HCT116 (cell line): ENCODE measurements at regions not wholly inside any gene's neighbourhood (a gene's known extent, or its start where the extent isn't known, plus 50 kb on each side); places are given as distances from the start of the nearest gene placed in this dataset.

ENCODE experiments used
- ATAC-seq: fragments of 200-7000 bp; cut with Tn5 transposase; 2 replicates; pipeline ENCODE4 v1.9.1; 2020; ENCODE audit warnings: mild to moderate bottlenecking, moderate library complexity
- BruUV-seq: library from RNA; stranded (reverse); fragments of 400-500 nt; replicated peaks from 2 replicates; lab custom pipeline; 2021; lab: Mats Ljungman, UMichigan
- CTCF ChIA-PET: fragments of 300-600 bp; sonication (Branson Sonifier 250); formaldehyde crosslinking; loops from one replicate; lab custom pipeline; 2021; ENCODE audit warnings: antibody characterized with exemption; lab: Charles Lee
- POLR2A ChIA-PET: fragments of 300-600, 350-600 bp; sonication (Branson Sonifier 250); formaldehyde crosslinking; loops from one replicate; lab custom pipeline; 2021; ENCODE audit warnings: antibody characterized with exemption; lab: Charles Lee
- RAD21 ChIA-PET, 2 experiments: fragments of 300-600 bp; sonication (Branson Sonifier 250); formaldehyde crosslinking; loops; one replicate each; lab custom pipeline; 2023; ENCODE audit warnings: low total read pairs in 2 of 2; ENCODE audit not compliant: uncharacterized antibody in 2 of 2, unreplicated experiment in 2 of 2, low non-redundant PET in 1 of 2; lab: Charles Lee
- DNase-seq: peaks from one replicate; pipeline ENCODE4 v3.0.0-alpha.2; 2010; ENCODE audit warnings: low read depth, low spot score
- H2AFZ ChIP-seq: fragments of 200-600 bp; shearing (Covaris generic), sonication (generic); 2 replicates; pipeline ENCODE4 v1.6.1; 2017; ENCODE audit warnings: low read depth, mixed run types, mixed read lengths, antibody characterized with exemption, low read length; ENCODE audit not compliant: poor library complexity, severe bottlenecking
- H3K27ac ChIP-seq: 2 replicates; pipeline ENCODE4 v1.5.1; 2012; ENCODE audit warnings: low read depth, low read length
- H3K27me3 ChIP-seq: fragments of 200-600 bp; sonication (generic); 2 replicates; pipeline ENCODE4 v1.6.1; 2016; ENCODE audit warnings: mixed run types, low read length, mixed read lengths; ENCODE audit not compliant: insufficient read depth
- H3K36me3 ChIP-seq, 2 experiments: fragments of 200-500 bp in 1 of 2; fragments of 200-600 bp in 1 of 2; sonication (Bioruptor generic) in 1 of 2; sonication (generic) in 1 of 2; 2 replicates each; pipeline versions ENCODE4 v1.5.1 to v1.6.1; 2014 to 2016; ENCODE audit warnings: low read length in 2 of 2, inconsistent platforms in 1 of 2, mixed read lengths in 1 of 2, mixed run types in 1 of 2; ENCODE audit not compliant: insufficient read depth in 2 of 2, control insufficient read depth in 1 of 2
- H3K4me1 ChIP-seq, 2 experiments: fragments of 200-600 bp in 1 of 2; sonication (generic) in 1 of 2; 2 replicates each; pipeline versions ENCODE4 v1.5.1 to v1.6.1; 2012 to 2017; ENCODE audit warnings: low read length in 2 of 2, inconsistent platforms in 1 of 2, mild to moderate bottlenecking in 1 of 2, mixed read lengths in 1 of 2, mixed run types in 1 of 2, moderate library complexity in 1 of 2; ENCODE audit not compliant: insufficient read depth in 2 of 2, control insufficient read depth in 1 of 2
- H3K4me2 ChIP-seq: fragments of 200-600 bp; sonication (generic); 2 replicates; pipeline ENCODE4 v1.6.1; 2017; ENCODE audit warnings: mixed run types, low read length, mixed read lengths
- H3K4me3 ChIP-seq, 2 experiments: fragments of 200-600 bp in 1 of 2; sonication (generic) in 1 of 2; replicated peaks in 1 of 2; 2 replicates each; pipeline ENCODE4 v1.5.1; 2011 to 2016; ENCODE audit warnings: low read length in 2 of 2, control low read depth in 1 of 2, low read depth in 1 of 2, mild to moderate bottlenecking in 1 of 2, mixed read lengths in 1 of 2, mixed run types in 1 of 2
- H3K79me2 ChIP-seq: fragments of 200-600 bp; sonication (generic); 2 replicates; pipeline ENCODE4 v1.6.1; 2017; ENCODE audit warnings: mild to moderate bottlenecking, mixed run types, low read length, moderate library complexity, mixed read lengths; ENCODE audit not compliant: insufficient read depth
- H3K9ac ChIP-seq: fragments of 200-600 bp; sonication (generic); 2 replicates; pipeline ENCODE4 v1.6.1; 2016; ENCODE audit warnings: low read length, mixed read lengths
- H3K9me2 ChIP-seq: fragments of 200-600 bp; sonication (generic), shearing (Covaris generic); 2 replicates; pipeline ENCODE4 v1.6.1; 2017; ENCODE audit warnings: mixed run types, mild to moderate bottlenecking, moderate library complexity; ENCODE audit not compliant: insufficient read depth
- H3K9me3 ChIP-seq, 2 experiments: fragments of 200-500 bp in 1 of 2; fragments of 200-600 bp in 1 of 2; sonication (Bioruptor generic) in 1 of 2; sonication (generic) in 1 of 2; 2 replicates each; pipeline ENCODE4 v1.6.1; 2014 to 2017; ENCODE audit warnings: low read length in 2 of 2, mixed read lengths in 2 of 2, inconsistent platforms in 1 of 2, low read depth in 1 of 2, mild to moderate bottlenecking in 1 of 2, mixed run types in 1 of 2, moderate library complexity in 1 of 2; ENCODE audit not compliant: control insufficient read depth in 1 of 2, insufficient read depth in 1 of 2
- H4K20me1 ChIP-seq: fragments of 200-600 bp; sonication (generic), shearing (Covaris generic); 2 replicates; pipeline ENCODE4 v1.6.1; 2017; ENCODE audit warnings: mixed run types, mild to moderate bottlenecking, moderate library complexity; ENCODE audit not compliant: insufficient read depth
- CBX3 ChIP-seq: IDR thresholded peaks from 2 replicates; pipeline ENCODE4 v1.6.1; 2012; ENCODE audit warnings: low read depth
- CEBPB ChIP-seq: IDR thresholded peaks from 2 replicates; pipeline ENCODE4 v1.6.1; 2012; ENCODE audit warnings: low read depth
- POLR2A ChIP-seq: IDR thresholded peaks from 2 replicates; pipeline ENCODE4 v1.7.0; 2011; ENCODE audit warnings: borderline replicate concordance; ENCODE audit not compliant: insufficient read depth, insufficient read length; ENCODE audit errors: extremely low read depth
- RAD21 ChIP-seq: IDR thresholded peaks from 2 replicates; pipeline ENCODE4 v1.6.1; 2012; ENCODE audit warnings: low read depth, mild to moderate bottlenecking
- SIN3A ChIP-seq: IDR thresholded peaks from 2 replicates; pipeline ENCODE4 v1.6.1; 2012; ENCODE audit warnings: low read depth
- TCF7L2 ChIP-seq: IDR thresholded peaks from 2 replicates; pipeline ENCODE4 v1.7.0; 2011; ENCODE audit warnings: borderline replicate concordance, inconsistent platforms; ENCODE audit not compliant: insufficient read depth, insufficient read length; ENCODE audit errors: extremely low read depth
- YY1 ChIP-seq: IDR thresholded peaks from 2 replicates; pipeline ENCODE4 v1.6.1; 2011; ENCODE audit warnings: low read length, low read depth, moderate library complexity, mild to moderate bottlenecking; ENCODE audit not compliant: insufficient replicate concordance; ENCODE audit errors: extremely low read depth
- intact Hi-C: fragments of 100-400 bp; cut with micrococcal nuclease; formaldehyde crosslinking; loops from 2 replicates; pipeline ENCODE4 v1.10.0; 2022
- TF ChIP-seq, protein P1 (sequence below): IDR thresholded peaks from 2 replicates; pipeline ENCODE4 v1.6.1; 2012; ENCODE audit warnings: low read depth
- TF ChIP-seq, protein P2 (sequence below), 3 experiments: fragments of 200-600 bp in 1 of 3; sonication (generic) in 1 of 3; IDR thresholded peaks in 2 of 3; conservative IDR thresholded peaks in 1 of 3; 2 replicates each; pipeline ENCODE4 v1.5.1; 2012 to 2017; ENCODE audit warnings: low read depth in 2 of 3, low read length in 2 of 3, antibody characterized with exemption in 1 of 3, borderline replicate concordance in 1 of 3, control low read depth in 1 of 3, mild to moderate bottlenecking in 1 of 3, mixed read lengths in 1 of 3, mixed run types in 1 of 3, moderate library complexity in 1 of 3; ENCODE audit not compliant: insufficient read depth in 1 of 3
- TF ChIP-seq, protein P3 (sequence below): IDR thresholded peaks from 2 replicates; pipeline ENCODE4 v1.6.1; 2012
- TF ChIP-seq, protein P4 (sequence below): IDR thresholded peaks from 2 replicates; pipeline ENCODE4 v1.6.1; 2012

DNA sequence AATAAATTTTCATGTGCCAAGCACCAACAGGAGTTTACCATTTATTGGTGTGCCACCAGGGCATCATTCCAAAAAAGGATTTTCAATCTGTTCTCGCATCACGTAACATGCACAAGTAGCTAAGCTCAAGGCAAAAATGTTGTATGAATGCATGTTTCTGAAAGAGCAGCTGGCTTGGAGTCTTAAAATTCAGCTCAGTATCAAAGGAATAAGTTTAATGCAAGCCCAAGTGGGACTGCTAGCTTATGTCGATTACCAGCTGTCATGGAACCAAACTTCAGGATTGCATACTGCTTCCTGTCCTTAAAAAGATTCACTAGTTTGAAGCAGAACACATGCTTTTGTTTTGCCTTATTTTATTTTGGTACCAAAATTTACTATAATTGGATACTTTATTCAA lies 437.0 kb downstream of the FSCB start:
- H3K27ac ChIP-seq, result no peak overlapping the region
- no peaks in the 10 kb centered on the region for H3K4me1 ChIP-seq
- H3K36me3 ChIP-seq, result no peaks in the 10 kb centered on the region
- ChIA-PET CTCF (no interaction called here), POLR2A (no interaction called here), RAD21 (no interaction called here)
- no peaks in the 10 kb centered on the region for H3K79me2 ChIP-seq
- no peaks in the 10 kb centered on the region for H3K27me3 ChIP-seq
- peaks cover 0 to 7% of the 10 kb centered on the region in 2 experiments; a peak in 2 of 4 replicates for H3K9me3 ChIP-seq
- TF ChIP-seq, protein P1, sequence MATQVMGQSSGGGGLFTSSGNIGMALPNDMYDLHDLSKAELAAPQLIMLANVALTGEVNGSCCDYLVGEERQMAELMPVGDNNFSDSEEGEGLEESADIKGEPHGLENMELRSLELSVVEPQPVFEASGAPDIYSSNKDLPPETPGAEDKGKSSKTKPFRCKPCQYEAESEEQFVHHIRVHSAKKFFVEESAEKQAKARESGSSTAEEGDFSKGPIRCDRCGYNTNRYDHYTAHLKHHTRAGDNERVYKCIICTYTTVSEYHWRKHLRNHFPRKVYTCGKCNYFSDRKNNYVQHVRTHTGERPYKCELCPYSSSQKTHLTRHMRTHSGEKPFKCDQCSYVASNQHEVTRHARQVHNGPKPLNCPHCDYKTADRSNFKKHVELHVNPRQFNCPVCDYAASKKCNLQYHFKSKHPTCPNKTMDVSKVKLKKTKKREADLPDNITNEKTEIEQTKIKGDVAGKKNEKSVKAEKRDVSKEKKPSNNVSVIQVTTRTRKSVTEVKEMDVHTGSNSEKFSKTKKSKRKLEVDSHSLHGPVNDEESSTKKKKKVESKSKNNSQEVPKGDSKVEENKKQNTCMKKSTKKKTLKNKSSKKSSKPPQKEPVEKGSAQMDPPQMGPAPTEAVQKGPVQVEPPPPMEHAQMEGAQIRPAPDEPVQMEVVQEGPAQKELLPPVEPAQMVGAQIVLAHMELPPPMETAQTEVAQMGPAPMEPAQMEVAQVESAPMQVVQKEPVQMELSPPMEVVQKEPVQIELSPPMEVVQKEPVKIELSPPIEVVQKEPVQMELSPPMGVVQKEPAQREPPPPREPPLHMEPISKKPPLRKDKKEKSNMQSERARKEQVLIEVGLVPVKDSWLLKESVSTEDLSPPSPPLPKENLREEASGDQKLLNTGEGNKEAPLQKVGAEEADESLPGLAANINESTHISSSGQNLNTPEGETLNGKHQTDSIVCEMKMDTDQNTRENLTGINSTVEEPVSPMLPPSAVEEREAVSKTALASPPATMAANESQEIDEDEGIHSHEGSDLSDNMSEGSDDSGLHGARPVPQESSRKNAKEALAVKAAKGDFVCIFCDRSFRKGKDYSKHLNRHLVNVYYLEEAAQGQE, result no peak
- TF ChIP-seq CBX3 (no peak), POLR2A (no peak), RAD21 (no peak), SIN3A (no peak), CEBPB (no peak), YY1 (no peak), TCF7L2 (no peak)
- TF ChIP-seq, protein P2, sequence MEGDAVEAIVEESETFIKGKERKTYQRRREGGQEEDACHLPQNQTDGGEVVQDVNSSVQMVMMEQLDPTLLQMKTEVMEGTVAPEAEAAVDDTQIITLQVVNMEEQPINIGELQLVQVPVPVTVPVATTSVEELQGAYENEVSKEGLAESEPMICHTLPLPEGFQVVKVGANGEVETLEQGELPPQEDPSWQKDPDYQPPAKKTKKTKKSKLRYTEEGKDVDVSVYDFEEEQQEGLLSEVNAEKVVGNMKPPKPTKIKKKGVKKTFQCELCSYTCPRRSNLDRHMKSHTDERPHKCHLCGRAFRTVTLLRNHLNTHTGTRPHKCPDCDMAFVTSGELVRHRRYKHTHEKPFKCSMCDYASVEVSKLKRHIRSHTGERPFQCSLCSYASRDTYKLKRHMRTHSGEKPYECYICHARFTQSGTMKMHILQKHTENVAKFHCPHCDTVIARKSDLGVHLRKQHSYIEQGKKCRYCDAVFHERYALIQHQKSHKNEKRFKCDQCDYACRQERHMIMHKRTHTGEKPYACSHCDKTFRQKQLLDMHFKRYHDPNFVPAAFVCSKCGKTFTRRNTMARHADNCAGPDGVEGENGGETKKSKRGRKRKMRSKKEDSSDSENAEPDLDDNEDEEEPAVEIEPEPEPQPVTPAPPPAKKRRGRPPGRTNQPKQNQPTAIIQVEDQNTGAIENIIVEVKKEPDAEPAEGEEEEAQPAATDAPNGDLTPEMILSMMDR (IDR thresholded peaks at IDR 0.05 in 2 of 3, conservative IDR thresholded peaks at IDR 0.05 in 1 of 3; ENCODE audit: borderline replicate concordance in 1 of 3, insufficient read depth in 1 of 3, low read depth in 2 of 3, low read length in 2 of 3), result no peak
- TF ChIP-seq, protein P3, sequence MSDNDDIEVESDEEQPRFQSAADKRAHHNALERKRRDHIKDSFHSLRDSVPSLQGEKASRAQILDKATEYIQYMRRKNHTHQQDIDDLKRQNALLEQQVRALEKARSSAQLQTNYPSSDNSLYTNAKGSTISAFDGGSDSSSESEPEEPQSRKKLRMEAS, result no peak
- TF ChIP-seq, protein P4, sequence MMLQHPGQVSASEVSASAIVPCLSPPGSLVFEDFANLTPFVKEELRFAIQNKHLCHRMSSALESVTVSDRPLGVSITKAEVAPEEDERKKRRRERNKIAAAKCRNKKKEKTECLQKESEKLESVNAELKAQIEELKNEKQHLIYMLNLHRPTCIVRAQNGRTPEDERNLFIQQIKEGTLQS, result no peak
- no TSS peak for BruUV-seq
- intact Hi-C loops, result no loop called here
- no peaks in the 10 kb centered on the region for H3K9me2 ChIP-seq
- no peak overlapping the region for H3K9ac ChIP-seq
- no peaks in the 10 kb centered on the region for H4K20me1 ChIP-seq
- no peak for ATAC-seq
- H3K4me2 ChIP-seq, result no peak overlapping the region
- DNase-seq, result no peak
- H3K4me3 ChIP-seq, result no peak overlapping the region
- no peak overlapping the region for H2AFZ ChIP-seq
